DOHH2 (cell line): ENCODE measurements at regions not wholly inside any gene's neighbourhood (a gene's known extent, or its start where the extent isn't known, plus 50 kb on each side); places are given as distances from the start of the nearest gene placed in this dataset.
"Not testable (repeated sequence)": the region's sequence is repeated elsewhere in the genome, so short reads cannot be mapped to it uniquely, and the experiment has no call there.

Experiments used
- H3F3A ChIP-seq: fragments of 200-600 bp; sonication (generic), shearing (Covaris generic); 2 replicates; pipeline ENCODE4 v1.6.0; 2016; ENCODE audit warnings: antibody characterized with exemption, mild to moderate bottlenecking; ENCODE audit not compliant: control insufficient read depth, insufficient read depth
- H3K27ac ChIP-seq: fragments of 200-600 bp; sonication (generic); 2 replicates; pipeline ENCODE4 v1.5.1; 2014; ENCODE audit warnings: low read depth, mild to moderate bottlenecking, low read length, moderate library complexity
- H3K27me3 ChIP-seq: fragments of 200-600 bp; sonication (generic); 2 replicates; pipeline ENCODE4 v1.6.1; 2014; ENCODE audit warnings: mild to moderate bottlenecking, low read length, mixed read lengths; ENCODE audit not compliant: control insufficient read depth
- H3K36me3 ChIP-seq: fragments of 200-600 bp; sonication (generic); 2 replicates; pipeline ENCODE4 v1.6.1; 2014; ENCODE audit warnings: mild to moderate bottlenecking, low read length, moderate library complexity, mixed read lengths; ENCODE audit not compliant: control insufficient read depth
- H3K4me1 ChIP-seq: fragments of 200-600 bp; sonication (generic); 2 replicates; pipeline ENCODE4 v1.6.1; 2014; ENCODE audit warnings: mild to moderate bottlenecking, low read length, mixed read lengths; ENCODE audit not compliant: control insufficient read depth
- H3K4me2 ChIP-seq: fragments of 200-600 bp; sonication (generic); 2 replicates; pipeline ENCODE4 v1.6.0; 2014; ENCODE audit warnings: mild to moderate bottlenecking, low read length, moderate library complexity
- H3K4me3 ChIP-seq: fragments of 200-600 bp; sonication (generic); 2 replicates; pipeline ENCODE4 v1.5.1; 2014; ENCODE audit warnings: mild to moderate bottlenecking, low read length, mixed read lengths
- H3K79me2 ChIP-seq: fragments of 200-600 bp; sonication (generic); 2 replicates; pipeline ENCODE4 v1.6.1; 2014; ENCODE audit warnings: mild to moderate bottlenecking, low read length, mixed read lengths; ENCODE audit not compliant: control insufficient read depth
- H3K9me2 ChIP-seq: fragments of 200-600 bp; sonication (generic); replicated peaks from 2 replicates; pipeline ENCODE4 v1.6.1; 2014; ENCODE audit warnings: mild to moderate bottlenecking, low read length, mixed read lengths; ENCODE audit not compliant: control insufficient read depth
- H3K9me3 ChIP-seq: fragments of 200-600 bp; sonication (generic); 2 replicates; pipeline ENCODE4 v1.6.1; 2014; ENCODE audit warnings: antibody characterized with exemption, low read length, mixed read lengths; ENCODE audit not compliant: control insufficient read depth, insufficient read depth
- H4K20me1 ChIP-seq: fragments of 200-600 bp; sonication (generic); 2 replicates; pipeline ENCODE4 v1.6.0; 2014; ENCODE audit warnings: low read depth, mild to moderate bottlenecking, antibody characterized with exemption, low read length, moderate library complexity; ENCODE audit not compliant: control insufficient read depth, insufficient read depth
- CTCF ChIP-seq: fragments of 200-600 bp; sonication (generic); IDR thresholded peaks from one replicate; pipeline ENCODE4 v1.5.1; 2014; ENCODE audit warnings: antibody characterized with exemption, mild to moderate bottlenecking, low read depth, low read length; ENCODE audit not compliant: poor library complexity, severe bottlenecking
- EZH2phosphoT487 ChIP-seq: fragments of 200-600 bp; sonication (generic); IDR thresholded peaks from 2 replicates; pipeline ENCODE4 v1.6.1; 2017; ENCODE audit warnings: borderline replicate concordance, mild to moderate bottlenecking, antibody characterized with exemption, low read length, moderate library complexity, mixed read lengths

DNA sequence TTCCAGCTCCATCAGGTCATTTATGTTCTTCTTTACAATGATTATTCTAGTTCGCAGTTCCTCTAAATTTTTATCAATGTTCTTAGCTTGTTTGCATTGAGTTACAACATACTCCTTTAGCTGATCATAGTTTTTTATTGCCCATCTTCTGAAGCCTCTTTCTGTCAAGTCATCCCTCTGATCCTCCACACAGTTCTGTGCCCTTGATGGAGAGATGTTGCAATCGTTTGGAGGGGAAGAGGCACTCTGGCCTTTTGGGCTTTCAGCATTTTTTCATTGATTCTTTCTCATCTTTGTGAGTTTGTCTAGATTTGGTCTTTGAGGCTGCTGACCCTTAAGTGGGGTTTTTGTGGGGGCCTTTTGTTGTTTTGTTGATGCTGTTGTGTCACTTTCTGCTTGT lies 234.6 kb upstream of the CBLB start:
- H3K79me2 ChIP-seq = no peaks in the 10 kb centered on the region
- H3K4me2 ChIP-seq = no peak overlapping the region
- no peaks in the 10 kb centered on the region for H3K9me2 ChIP-seq
- no peak overlapping the region for H3K4me3 ChIP-seq
- TF ChIP-seq EZH2phosphoT487 = no peak
- no peaks in the 10 kb centered on the region for H3K27me3 ChIP-seq
- H3F3A ChIP-seq = no peaks in the 10 kb centered on the region
- H3K9me3 ChIP-seq = no peaks in the 10 kb centered on the region; the same call in 1 of the 2 replicates
- H4K20me1 ChIP-seq = no peaks in the 10 kb centered on the region
- H3K27ac ChIP-seq = no peak overlapping the region
- no peaks in the 10 kb centered on the region for H3K4me1 ChIP-seq
- no peaks in the 10 kb centered on the region for H3K36me3 ChIP-seq

DNA sequence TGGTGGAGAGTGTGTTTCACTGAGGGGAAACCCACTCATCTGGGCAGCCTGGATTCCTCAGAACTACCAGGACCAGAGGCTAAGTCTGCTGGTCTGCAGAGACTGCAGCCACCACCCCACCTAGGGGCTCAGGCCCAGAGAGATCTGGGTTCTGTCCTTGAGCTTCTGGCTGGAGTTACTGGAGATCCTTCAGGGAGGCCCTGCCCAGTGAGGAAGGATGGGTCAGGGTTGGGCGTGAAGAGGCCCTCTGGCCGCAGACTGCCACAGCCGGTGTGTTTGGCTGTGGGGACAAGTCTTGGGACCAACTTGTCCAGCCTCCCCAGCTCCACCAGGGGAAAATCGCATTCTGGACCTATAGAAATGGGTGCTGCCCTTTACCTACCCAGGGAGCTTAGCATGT lies 235.3 kb upstream of the CBLB start:
- no peaks in the 10 kb centered on the region for H4K20me1 ChIP-seq
- TF ChIP-seq EZH2phosphoT487 (no peak), CTCF (no peak)
- no peak overlapping the region for H3K4me2 ChIP-seq
- no peaks in the 10 kb centered on the region for H3K27me3 ChIP-seq
- H3K36me3 ChIP-seq = no peaks in the 10 kb centered on the region
- no peaks in the 10 kb centered on the region for H3K4me1 ChIP-seq
- H3K9me2 ChIP-seq = no peaks in the 10 kb centered on the region
- no peaks in the 10 kb centered on the region for H3K79me2 ChIP-seq
- no peak overlapping the region for H3K27ac ChIP-seq
- H3K4me3 ChIP-seq = no peak overlapping the region
- no peaks in the 10 kb centered on the region; the same call in 1 of the 2 replicates for H3K9me3 ChIP-seq
- no peaks in the 10 kb centered on the region for H3F3A ChIP-seq

- no peak overlapping the region for H3K27ac ChIP-seq
- no peaks in the 10 kb centered on the region for H4K20me1 ChIP-seq
- no peaks in the 10 kb centered on the region for H3K4me1 ChIP-seq
- H3K9me3 ChIP-seq = no peaks in the 10 kb centered on the region; the same call in 1 of the 2 replicates
- H3F3A ChIP-seq = no peaks in the 10 kb centered on the region
- no peak overlapping the region for H3K4me3 ChIP-seq
- no peak overlapping the region for H3K4me2 ChIP-seq
- TF ChIP-seq CTCF = no peak
- TF ChIP-seq EZH2phosphoT487 = no peak
- H3K36me3 ChIP-seq = no peaks in the 10 kb centered on the region
- H3K27me3 ChIP-seq = no peaks in the 10 kb centered on the region
- no peaks in the 10 kb centered on the region for H3K79me2 ChIP-seq
- no peaks in the 10 kb centered on the region for H3K9me2 ChIP-seq
These were observed 240.1 kb upstream of the CBLB start for GRCh38 chr3:106108925-106109324.

DNA sequence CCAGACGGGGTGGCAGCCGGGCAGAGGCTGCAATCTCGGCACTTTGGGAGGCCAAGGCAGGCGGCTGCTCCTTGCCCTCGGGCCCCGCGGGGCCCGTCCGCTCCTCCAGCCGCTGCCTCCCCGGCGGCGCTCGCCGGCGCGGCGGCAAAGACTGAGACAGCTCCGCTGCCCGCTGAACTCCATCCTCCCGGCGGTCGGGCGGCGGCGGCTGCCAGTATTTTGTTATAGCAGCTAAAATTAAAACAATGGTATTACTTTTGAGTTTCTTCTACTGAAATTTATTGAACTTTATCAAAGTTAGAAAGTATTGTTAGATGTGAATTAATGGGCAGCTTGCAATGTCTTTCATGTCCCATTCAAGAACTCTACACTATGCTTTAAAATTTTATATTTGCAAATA lies 243.7 kb upstream of the CBLB start:
- not testable (repeated sequence) for H3K9me2 ChIP-seq, H3K27me3 ChIP-seq, H3F3A ChIP-seq, H3K79me2 ChIP-seq, H3K4me2 ChIP-seq, H3K36me3 ChIP-seq, H3K4me3 ChIP-seq, H3K4me1 ChIP-seq, H3K9me3 ChIP-seq, H3K27ac ChIP-seq, H4K20me1 ChIP-seq
